OCI-LY7 (cell line): ENCODE measurements at regions not wholly inside any gene's neighbourhood (a gene's known extent, or its start where the extent isn't known, plus 50 kb on each side); places are given as distances from the start of the nearest gene placed in this dataset.

Experiments used
- CTCF ChIP-seq: fragments of 200-600 bp; sonication (generic); conservative IDR thresholded peaks from 2 replicates; pipeline ENCODE4 v1.5.1; 2014; ENCODE audit warnings: mild to moderate bottlenecking, antibody characterized with exemption, low read length, moderate library complexity, mixed read lengths
- EZH2phosphoT487 ChIP-seq: fragments of 200-600 bp; sonication (generic); IDR thresholded peaks from 2 replicates; pipeline ENCODE4 v1.6.1; 2018; ENCODE audit warnings: low read depth, borderline replicate concordance, mild to moderate bottlenecking, mixed run types, antibody characterized with exemption, low read length, moderate library complexity, mixed read lengths

GRCh38 chr14:53646925-53647324 lies 309.7 kb downstream of the BMP4 start:
- TF ChIP-seq CTCF = no peak
- no peak for TF ChIP-seq EZH2phosphoT487
